Skeletal muscle cell (primary cell): ENCODE measurements at regions not wholly inside any gene's neighbourhood (a gene's known extent, or its start where the extent isn't known, plus 50 kb on each side); places are given as distances from the start of the nearest gene placed in this dataset.

Experiments used
- DNase-seq: peaks from one replicate; pipeline ENCODE4 v3.0.0-alpha.2; 2010; ENCODE audit warnings: low read depth
- H3K4me3 ChIP-seq: 2 replicates; pipeline ENCODE4 v1.5.1; 2011; ENCODE audit warnings: low read depth, mild to moderate bottlenecking, control low read depth, low read length, moderate library complexity

DNA sequence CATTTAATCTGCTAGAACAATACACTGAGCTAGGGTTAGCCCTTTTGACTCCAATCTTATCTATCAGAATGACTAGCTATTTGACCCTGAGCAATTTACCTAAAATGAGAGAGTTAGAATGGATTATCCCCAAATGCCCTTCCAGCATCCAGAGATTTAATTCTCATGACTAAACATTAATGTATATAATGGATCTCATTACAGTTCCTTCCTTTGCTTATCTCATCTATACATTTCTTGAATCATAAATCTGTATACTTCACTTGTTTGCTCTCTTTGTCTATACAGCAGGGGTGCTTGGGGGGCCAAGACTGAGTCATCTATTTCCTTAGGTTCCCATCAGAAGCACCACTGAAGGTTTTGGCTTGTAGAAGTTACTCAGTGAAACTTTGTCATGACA lies 565.8 kb downstream of the IGSF11 start:
- DNase-seq = no peak
- no peak overlapping the region for H3K4me3 ChIP-seq

DNA sequence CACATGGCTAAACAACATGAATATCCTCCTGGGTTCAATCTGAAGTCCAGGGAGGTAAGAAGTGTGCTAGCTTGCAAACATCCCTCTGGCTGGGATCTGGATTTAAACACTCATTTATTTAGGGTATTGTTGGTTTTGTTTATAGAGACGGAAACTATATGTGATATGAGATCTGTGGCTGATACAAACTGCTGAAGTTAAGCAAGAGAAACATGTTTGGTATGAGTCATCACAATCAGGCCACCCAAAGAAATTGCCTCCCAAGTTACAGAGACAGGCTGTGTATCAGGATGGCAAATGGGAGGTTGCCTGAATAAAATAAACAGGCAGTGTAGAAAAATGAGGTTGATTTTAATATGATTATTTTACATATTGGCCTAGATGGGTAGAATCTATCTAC lies 562.1 kb downstream of the IGSF11 start:
- DNase-seq = no peak
- H3K4me3 ChIP-seq = no peak overlapping the region

DNA sequence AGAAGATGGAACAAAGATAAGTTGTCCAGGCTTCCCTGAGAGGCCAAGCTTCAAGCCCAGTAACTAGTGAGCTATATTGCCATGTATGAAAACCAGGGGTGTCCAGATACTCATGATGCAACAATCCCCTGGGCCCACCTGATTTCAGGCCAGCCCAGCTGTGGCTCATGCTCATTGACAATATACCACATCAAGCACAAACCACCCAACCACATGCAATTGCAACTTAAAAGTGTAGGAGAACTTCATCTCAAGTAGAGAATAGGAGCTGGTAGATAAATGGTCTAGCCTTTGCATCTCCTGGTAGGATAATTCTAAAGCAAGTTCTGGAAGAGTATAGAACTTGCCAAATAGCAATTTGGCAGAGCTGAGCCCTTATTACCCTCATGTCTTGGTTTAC lies 561.3 kb downstream of the IGSF11 start:
- DNase-seq = no peak
- H3K4me3 ChIP-seq = no peak overlapping the region

DNA sequence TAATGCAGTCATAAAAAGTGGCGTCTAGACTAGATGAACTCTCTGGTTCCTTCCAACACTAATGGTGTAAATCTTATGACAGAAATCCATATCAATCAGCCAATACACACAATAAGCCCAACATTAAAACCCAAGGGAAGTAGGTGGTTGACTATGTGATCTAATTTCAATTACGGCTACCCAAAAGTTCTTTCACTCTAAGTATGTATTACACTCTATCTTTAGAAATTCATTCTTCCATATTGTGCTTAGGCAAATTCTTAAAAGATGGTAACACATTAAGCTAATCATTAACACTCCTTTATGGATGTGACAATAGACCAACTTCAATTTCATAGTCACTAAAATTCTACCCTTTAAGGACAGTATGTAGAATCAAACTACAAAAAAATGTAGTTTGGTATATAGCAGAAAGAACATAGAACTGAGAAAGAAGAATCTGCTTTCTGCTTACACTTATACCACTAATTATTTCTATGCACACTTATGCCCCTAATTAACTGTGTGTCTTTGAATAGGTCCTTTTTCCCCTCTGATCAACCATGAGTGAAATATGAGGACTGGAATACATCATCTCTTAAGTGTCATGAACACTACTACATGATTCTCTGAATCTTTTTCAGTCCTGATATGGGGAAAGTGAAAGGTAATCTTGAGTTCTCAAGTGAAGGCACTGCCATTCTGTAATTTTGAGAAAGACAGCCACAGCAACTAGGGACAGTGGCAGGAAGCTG lies 557.6 kb downstream of the IGSF11 start:
- no peak overlapping the region for H3K4me3 ChIP-seq
- no peak for DNase-seq

DNA sequence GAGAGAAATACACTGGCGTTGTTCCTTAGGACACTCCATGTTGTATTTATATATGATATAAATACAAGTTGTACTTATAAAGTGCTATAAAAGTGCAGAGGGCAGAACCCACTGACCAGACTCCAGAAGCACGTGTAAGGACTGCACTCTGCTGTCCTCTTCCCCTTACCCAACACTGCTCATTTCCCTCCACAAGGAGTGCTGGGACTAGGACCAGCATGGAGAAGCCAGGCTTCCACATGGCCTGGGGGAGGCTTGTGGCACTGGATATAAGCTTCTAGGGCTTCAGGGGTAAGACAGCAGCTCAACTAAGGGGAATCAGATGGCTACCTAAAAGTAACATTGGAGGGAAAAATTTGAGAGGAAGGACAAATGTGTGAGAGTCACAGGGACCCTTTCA lies 556.9 kb downstream of the IGSF11 start:
- no peak for DNase-seq
- no peak overlapping the region for H3K4me3 ChIP-seq

DNA sequence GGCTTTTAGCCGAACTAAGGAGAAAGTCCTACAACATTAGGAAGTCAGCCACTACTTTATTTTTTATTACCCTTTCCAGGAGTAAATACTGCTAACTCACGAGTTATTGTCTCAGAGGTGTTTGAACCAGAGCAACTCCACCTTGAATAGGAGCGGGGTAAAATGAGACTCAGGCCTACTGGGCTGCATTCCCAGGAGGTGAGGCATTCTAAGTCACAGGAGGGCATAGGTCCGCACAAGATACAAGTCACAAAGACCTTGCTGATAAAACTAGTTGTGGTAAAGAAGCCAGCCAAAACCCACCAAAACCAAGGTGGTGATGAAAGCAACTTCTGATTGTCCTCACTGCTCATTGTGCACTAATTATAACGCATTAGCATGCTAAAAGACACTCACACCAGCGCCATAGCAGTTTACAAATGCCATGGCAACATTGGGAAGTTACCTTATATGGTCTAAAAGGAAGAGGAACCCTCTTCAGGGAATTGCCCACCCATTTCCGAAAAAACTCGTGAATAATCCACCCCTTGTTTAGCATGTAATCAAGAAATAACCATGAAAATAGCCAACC lies 555.9 kb downstream of the IGSF11 start:
- H3K4me3 ChIP-seq = no peak overlapping the region
- no peak for DNase-seq

DNA sequence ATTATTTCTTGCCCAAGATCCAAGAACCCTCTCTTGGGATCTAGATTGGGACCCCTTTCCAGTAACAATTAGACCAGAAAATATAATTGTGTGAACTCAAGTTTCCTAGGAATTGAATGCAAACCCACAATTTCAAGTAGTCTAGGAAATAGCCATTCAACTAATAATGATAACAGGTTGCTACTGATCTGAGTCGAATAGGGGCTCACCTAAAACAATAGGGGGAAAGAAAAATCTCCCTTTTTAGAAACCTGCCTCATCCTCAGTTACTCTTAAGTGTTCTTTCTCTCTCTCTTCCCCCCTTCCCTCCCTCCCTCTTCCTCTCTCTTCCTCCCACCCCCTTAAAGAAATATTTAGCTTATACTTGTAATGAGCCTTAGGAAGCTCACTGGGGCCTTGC lies 555.3 kb downstream of the IGSF11 start:
- H3K4me3 ChIP-seq = no peak overlapping the region
- no peak for DNase-seq

DNA sequence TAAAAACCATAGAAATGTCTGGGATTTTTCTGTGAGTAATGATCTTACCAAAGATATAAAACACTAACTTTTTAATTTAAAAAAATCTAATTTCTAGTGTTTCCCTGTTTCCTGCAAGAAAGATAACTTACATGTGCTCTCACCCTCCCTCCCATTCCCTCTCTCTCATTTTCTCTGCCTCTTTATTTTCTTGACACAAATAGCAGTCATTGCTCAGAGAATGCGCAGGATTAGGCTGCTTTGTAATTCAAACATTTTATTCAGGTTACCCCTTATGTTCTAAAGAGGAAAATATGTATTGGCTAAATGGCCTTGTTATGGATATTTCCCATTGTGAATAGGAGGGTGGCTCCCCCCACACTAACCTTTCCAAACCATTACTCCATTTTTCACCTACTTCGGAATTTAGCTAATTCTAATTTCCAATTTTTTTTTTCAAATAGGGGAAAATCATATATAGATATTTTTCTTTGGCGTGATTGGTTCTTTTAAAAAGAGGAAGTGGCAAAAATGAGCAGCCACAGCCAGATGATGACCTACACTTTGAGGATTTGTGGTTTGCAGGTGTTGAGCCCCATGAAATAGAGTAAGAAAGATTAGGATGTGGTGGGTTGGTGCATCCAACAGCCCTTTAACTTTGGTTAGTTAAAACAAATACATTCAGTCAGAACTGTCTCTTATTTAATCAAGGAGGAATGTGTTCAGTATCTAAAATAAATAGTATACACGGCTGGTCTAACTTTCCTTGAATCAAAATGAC lies 554.4 kb downstream of the IGSF11 start:
- no peak for DNase-seq

DNA sequence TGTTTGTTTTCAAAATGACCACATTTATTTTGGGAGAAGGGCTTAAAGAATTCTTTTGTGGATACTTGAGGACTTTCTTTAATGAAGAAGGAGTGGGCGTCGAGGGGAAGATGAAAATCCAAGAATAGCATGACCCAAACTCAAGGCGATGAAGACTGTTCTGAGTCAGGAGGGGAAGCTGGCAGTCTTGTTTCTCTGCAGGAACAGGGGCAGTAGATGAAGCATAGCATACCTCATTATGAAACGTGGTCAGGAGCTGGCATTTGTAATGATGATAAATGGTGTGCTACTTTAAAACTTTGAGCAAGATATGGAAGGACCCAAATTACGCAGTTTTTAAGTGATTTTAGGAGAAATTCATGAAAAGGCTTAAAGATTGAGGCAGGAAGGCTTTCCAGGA lies 549.0 kb downstream of the IGSF11 start:
- no peak overlapping the region for H3K4me3 ChIP-seq
- no peak for DNase-seq

More for the DNA sequence above, 554.4 kb downstream of the IGSF11 start:
- no peak overlapping the region for H3K4me3 ChIP-seq

DNA sequence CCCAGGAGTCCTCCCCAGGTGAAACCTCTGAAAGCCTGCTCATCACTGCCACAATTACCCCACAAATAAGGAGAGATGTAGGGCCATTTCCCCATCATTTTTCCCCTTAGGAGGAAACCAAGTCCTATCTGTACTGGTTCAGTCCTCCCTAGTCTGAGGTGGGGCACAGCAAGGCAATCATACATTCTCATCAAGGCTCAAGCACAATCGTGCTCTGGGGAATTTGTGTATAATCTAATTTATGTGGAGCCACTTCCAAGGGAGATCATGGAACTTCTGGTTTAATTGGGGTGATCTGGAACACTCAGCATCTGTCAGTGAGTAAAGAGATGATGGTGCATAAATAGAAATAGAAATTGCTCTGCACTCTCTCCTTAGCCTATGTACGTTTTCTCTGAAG lies 546.9 kb downstream of the IGSF11 start:
- no peak overlapping the region for H3K4me3 ChIP-seq

DNA sequence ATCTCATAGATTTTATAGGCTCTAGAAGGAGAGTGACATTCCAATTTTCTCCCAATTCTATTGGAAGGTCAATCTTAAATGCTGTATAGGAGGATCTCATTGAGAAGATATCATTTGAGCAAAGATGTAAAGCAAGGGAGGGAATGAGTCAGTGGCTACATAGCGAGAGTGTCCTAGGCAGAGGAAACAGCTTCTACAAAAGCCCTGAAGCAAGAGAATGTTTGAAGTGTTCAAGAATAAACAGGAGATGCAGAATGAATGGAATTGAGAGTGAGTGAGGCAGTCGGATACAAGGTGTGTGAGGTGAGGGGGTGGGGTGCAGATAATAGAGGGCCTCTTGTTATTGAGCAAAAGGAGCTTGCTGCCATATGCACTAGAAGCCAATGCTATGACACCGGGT lies 545.9 kb downstream of the IGSF11 start:
- no peak for DNase-seq
- no peak overlapping the region for H3K4me3 ChIP-seq

More for the DNA sequence above, 546.9 kb downstream of the IGSF11 start:
- DNase-seq = no peak

DNA sequence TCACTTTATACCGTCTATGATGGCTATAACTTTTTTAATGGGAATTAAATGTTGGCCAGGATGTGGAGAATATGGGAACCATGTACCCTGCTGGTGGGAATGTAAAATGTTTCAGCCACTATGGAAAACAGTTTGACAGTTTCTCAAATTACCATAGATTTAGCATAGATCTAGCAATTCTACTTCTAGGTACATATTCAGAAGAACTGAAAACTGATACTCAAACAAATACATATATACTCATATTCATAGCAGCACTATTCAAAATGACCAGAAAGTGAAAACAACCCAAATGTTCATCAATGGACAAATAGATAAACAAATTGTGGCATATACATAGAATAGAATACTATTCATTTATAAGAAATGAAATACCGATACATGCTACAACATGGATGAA lies 539.4 kb downstream of the IGSF11 start:
- DNase-seq = no peak
- H3K4me3 ChIP-seq = no peak overlapping the region

DNA sequence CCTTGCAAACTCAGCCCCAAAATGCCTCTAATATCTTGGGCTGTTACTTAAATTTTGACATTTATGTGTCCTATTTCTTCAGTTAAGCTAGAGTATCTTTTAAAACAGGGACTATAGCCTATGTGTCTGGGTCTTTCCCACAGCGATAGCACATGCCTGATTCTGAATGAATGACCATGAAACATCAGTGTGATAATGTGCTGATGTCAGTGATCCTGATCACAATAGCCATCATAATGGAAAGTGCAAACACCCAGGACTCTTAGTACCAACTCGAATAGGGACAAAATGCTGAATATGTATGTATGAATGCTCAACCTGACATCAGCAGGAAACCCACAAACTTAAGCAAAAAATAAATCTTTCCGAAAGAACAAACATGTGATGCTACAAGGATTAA lies 537.4 kb downstream of the IGSF11 start:
- no peak overlapping the region for H3K4me3 ChIP-seq
- DNase-seq = no peak

DNA sequence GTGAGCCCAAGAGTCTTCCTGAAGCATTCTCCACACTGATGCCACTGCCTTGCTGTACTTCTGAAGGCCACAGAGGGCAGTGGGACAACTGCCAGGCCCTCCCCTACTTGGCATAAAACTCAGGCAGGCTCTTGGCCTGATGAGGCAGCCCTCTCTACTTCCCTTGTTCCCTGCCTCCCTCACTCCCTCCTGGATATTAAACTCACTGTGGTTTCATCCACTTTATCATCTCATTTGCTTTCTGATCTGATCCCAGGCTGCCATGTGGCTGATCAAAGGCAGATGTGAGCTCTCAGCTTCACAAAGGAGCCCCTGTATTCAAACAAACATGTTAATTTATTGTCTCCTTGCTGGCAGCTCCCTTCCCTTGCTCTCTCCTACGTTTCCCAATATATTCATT lies 533.5 kb downstream of the IGSF11 start:
- DNase-seq = no peak
- H3K4me3 ChIP-seq = no peak overlapping the region

DNA sequence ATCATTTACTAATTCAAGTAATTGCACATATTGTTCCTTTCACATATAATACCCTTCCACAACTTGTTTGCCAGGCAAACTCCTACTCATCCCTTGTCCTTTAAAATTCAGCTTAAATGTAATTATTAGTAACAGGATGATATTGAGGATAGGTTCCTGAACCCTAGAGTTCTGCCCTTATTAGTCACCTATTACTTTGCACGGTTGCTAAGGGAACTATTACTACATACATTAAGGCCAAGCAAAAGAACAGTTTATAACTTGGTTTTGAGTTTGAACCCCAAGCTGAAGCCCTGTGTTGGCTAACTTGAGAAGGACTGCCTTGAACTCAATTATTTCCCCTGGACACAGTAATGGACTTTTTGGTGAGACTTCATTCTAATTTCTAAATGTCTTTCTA lies 529.7 kb downstream of the IGSF11 start:
- no peak for DNase-seq

DNA sequence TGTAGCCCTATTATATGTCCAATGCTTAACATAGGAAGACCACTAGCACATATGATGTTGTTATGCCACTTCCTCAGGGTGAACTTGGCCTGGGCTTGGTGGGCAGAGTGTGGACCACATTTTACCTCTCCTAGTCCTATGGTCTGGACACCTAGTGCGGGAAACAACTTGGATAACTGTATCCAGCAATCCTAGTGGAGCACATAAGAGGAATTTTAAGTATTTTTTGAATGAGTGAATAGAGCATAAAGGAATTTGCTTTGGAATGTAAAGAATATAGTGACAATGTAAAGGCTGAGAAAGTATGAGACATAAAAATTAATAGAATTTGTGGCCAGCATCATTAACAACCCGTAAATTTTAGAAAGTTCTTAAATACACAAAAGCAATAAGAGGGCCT lies 528.9 kb downstream of the IGSF11 start:
- DNase-seq = no peak

More for the DNA sequence above, 529.7 kb downstream of the IGSF11 start:
- H3K4me3 ChIP-seq = no peak overlapping the region

DNA sequence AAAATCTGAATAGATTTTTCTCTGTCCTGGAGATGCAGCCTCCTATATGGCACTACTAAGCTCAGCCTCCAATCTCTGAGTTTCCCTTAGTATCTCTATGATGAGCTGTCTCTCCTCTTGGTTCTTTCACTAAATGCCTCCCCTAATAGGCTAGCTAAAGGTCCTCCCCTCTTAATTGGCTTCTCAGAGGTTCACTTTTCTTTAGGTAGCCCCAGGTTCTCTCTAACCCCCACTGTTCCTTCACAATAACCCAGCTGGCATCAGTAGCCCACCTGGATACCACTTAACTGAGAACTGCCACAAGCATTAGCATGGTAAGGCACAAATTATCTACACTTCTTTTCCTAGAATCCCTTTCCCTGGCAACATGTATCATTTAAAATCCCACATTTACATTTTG lies 523.2 kb downstream of the IGSF11 start:
- no peak for DNase-seq

More for the DNA sequence above, 528.9 kb downstream of the IGSF11 start:
- H3K4me3 ChIP-seq = no peak overlapping the region

DNA sequence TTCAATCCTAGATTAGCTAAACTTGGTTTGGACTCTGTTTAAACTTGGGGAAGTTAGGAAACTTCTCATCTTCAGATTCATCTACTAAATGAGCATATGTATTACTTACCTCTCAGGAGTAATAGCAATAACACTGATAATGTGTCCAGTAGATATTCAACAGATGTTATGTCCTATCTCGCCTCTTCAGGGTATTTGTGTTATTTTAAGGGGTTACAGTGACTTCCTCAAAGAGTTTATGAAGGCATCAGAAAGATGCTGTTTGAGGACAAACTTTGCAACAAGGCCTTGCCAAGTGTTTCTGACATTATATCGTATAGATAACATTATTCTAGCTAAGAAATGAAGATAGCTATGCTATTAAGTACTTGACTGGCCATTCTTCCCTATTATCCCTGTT lies 522.3 kb downstream of the IGSF11 start:
- no peak for DNase-seq
- no peak overlapping the region for H3K4me3 ChIP-seq

More for the DNA sequence above, 523.2 kb downstream of the IGSF11 start:
- no peak overlapping the region for H3K4me3 ChIP-seq

DNA sequence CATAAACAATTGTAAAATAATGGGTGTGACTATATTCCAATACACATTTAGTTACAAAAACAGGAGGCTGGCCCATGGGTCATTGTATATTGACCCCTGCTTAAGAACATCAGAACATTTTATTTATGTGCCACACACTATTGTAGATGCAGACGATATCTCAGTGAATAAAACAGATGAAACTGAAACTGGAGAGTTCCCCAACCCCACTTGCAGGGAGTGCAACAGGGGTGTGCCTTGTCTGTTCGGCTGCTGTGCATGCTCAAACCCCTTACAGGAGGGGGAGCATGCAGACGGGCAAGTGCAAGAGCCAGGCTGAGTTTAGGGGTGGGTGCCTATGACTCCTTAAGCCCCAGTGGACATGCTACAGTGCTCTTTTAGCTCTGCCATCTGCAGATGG lies 509.6 kb downstream of the IGSF11 start:
- no peak overlapping the region for H3K4me3 ChIP-seq
- no peak for DNase-seq

DNA sequence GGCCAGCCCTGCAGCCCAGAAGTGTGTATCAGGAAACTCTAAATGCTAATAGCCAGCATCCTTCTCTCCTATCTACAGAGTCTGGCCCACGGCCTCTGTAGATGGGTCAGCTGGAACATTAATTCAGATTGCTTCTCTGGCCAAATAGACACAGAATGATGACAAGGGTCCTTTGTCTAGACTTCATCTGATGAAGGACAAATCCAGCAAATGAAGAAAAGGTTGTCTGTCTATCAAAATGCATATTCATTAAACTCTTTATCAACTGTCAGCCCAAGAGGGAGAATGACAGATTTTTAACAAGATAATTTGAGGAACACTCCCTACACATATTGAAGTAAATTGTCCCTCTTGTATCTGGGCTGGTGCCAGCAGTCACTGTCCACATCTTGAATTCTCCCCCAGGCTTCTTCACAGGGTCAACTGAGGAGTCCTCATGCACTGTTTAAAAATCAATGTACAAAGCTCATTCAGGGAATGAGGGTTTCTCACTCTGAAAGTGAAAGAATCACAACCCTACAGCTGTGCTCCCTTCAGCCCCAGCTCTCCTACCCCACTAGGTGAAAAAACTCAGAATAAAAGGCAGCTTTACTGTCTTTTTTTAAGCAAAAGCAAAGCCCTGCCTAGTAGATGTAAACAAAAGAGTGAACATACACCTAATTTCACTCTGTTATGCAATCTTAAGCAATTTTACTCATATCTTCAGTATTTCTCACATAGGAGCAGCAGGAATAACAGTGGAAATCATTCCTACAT lies 507.7 kb downstream of the IGSF11 start:
- DNase-seq = no peak

More for the DNA sequence above, 507.7 kb downstream of the IGSF11 start:
- H3K4me3 ChIP-seq = no peak overlapping the region
